ENCODE measurements at regions not wholly inside any gene's neighbourhood (a gene's known extent, or its start where the extent isn't known, plus 50 kb on each side); places are given as distances from the start of the nearest gene placed in this dataset.

DNA sequence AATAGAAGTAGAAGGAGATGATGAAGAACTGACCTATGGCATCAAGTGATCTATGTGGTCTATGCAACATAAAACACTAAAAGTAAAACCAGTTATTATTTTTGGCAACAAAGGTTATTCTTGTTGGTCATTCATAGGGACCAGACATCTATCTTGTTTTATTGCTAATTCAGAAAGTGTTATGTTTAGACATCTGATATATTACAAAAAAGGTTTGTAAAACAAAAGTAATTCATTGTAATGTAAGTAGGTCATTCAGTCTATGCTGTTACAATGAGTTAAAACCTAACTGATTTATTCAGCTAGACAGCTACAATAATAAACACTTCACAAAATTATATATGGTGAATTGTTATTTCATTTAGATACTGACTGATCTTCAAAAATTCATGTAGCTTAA lies 461.9 kb downstream of the PCDH17 start:
- Histone ChIP-seq H3K36me3 (no peaks in the 10 kb centered on the region), H3K4me1 (no peaks in the 10 kb centered on the region), H3K4me3 (no peak overlapping the region), H3K27me3 (no peaks in the 10 kb centered on the region), H3K9me3 (no peaks in the 10 kb centered on the region), H3K27ac (no peak overlapping the region)
- ATAC-seq, result no peak
- TF ChIP-seq, protein P1, sequence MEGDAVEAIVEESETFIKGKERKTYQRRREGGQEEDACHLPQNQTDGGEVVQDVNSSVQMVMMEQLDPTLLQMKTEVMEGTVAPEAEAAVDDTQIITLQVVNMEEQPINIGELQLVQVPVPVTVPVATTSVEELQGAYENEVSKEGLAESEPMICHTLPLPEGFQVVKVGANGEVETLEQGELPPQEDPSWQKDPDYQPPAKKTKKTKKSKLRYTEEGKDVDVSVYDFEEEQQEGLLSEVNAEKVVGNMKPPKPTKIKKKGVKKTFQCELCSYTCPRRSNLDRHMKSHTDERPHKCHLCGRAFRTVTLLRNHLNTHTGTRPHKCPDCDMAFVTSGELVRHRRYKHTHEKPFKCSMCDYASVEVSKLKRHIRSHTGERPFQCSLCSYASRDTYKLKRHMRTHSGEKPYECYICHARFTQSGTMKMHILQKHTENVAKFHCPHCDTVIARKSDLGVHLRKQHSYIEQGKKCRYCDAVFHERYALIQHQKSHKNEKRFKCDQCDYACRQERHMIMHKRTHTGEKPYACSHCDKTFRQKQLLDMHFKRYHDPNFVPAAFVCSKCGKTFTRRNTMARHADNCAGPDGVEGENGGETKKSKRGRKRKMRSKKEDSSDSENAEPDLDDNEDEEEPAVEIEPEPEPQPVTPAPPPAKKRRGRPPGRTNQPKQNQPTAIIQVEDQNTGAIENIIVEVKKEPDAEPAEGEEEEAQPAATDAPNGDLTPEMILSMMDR (IDR thresholded peaks at IDR 0.05), result no peak
- TF ChIP-seq POLR2A (IDR thresholded peaks at IDR 0.05) (no peak), EP300 (IDR thresholded peaks at IDR 0.05) (no peak), POLR2AphosphoS5 (IDR thresholded peaks at IDR 0.05) (no peak)

DNA sequence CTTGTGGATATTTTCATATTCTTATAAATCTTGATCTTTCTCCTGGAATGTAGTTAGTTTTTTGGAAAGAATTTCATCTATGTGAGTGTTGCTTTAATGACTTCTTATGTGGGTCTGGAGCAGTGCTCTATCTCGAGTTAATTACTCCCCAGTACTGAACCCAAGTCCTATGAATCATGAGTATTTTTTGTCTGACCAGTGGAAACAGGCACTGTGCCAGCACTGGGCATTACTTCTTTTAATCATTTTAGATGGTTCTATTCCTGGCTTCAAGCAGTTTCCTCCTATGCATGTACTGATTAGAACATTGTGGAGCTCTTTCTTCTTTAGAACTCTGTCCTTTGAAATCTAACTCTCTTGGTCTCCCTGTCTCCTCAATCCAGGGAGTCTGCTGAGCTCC lies 466.3 kb downstream of the PCDH17 start:
- Histone ChIP-seq H3K9me3 (no peaks in the 10 kb centered on the region), H3K27ac (no peak overlapping the region), H3K4me1 (no peaks in the 10 kb centered on the region), H3K27me3 (no peaks in the 10 kb centered on the region), H3K36me3 (no peaks in the 10 kb centered on the region), H3K4me3 (no peak overlapping the region)
- no peak for ATAC-seq
- TF ChIP-seq EP300 (IDR thresholded peaks at IDR 0.05), result no peak
- no peak for TF ChIP-seq POLR2A (IDR thresholded peaks at IDR 0.05)
- TF ChIP-seq, protein P1 (IDR thresholded peaks at IDR 0.05), result no peak
- TF ChIP-seq POLR2AphosphoS5 (IDR thresholded peaks at IDR 0.05), result no peak
- WGBS, 2 donors (ENCODE audit: low coverage in 1 of 2), result 10 to 50% methylated on average over 1 of the region's 1 CpG

DNA sequence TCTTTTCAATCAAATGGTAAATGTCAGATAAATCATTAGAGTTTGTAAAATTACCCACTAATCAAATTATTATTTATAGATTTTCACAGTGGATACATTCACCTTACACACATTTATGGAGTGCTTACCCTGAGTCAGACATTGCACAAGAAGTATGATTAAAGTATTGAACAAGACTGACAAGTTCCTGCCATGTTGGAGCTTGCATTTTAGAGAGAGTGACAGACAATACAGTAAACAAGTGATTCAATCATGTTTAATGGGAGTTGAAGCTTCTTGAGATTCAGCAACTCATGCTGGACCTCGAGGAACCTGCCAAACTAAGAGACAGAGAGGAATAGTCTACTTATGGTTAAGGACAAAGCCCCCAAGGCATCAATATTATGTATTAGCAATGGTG lies 487.8 kb downstream of the PCDH17 start:
- WGBS, 2 donors (ENCODE audit: low coverage in 1 of 2), result 30 to 40% methylated on average over 1 of the region's 1 CpG
- ATAC-seq, result no peak
- TF ChIP-seq EP300 (IDR thresholded peaks at IDR 0.05) (no peak), POLR2A (IDR thresholded peaks at IDR 0.05) (no peak), POLR2AphosphoS5 (IDR thresholded peaks at IDR 0.05) (no peak)
- TF ChIP-seq, protein P1 (IDR thresholded peaks at IDR 0.05), result no peak
- no peaks in the 10 kb centered on the region for H3K9me3 ChIP-seq
- H3K4me1 ChIP-seq, result no peaks in the 10 kb centered on the region
- no peak overlapping the region for H3K27ac ChIP-seq
- no peaks in the 10 kb centered on the region for H3K27me3 ChIP-seq
- no peak overlapping the region for H3K4me3 ChIP-seq
- H3K36me3 ChIP-seq, result no peaks in the 10 kb centered on the region

DNA sequence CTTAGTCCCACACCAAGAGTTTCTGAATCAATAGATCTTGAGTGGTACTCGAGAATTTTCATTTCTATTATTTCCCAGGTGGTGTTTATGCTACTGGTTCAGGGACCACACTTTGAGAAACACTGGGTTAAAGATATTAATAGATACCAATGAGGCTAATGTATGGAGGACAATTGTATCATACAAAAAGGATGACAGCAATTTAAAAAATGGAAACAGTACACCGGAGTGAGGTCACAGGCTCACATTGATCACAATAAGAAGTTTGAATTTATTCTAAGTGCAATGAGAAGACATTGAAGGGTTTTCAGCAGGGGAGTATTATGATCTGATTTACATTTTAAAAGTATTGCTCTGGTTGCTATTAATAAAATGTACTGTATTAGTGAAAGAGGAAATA lies 488.3 kb downstream of the PCDH17 start:
- TF ChIP-seq, protein P1 (IDR thresholded peaks at IDR 0.05), result no peak
- no peak for TF ChIP-seq EP300 (IDR thresholded peaks at IDR 0.05)
- no peak for TF ChIP-seq POLR2AphosphoS5 (IDR thresholded peaks at IDR 0.05)
- no peak for TF ChIP-seq POLR2A (IDR thresholded peaks at IDR 0.05)
- H3K4me1 ChIP-seq, result no peaks in the 10 kb centered on the region
- ATAC-seq, result no peak
- H3K4me3 ChIP-seq, result no peak overlapping the region
- H3K36me3 ChIP-seq, result no peaks in the 10 kb centered on the region
- 68 to 76% methylated on average over 2 of the region's 2 CpGs for WGBS, 2 donors (ENCODE audit: low coverage in 1 of 2)
- no peaks in the 10 kb centered on the region for H3K27me3 ChIP-seq
- no peak overlapping the region for H3K27ac ChIP-seq
- no peaks in the 10 kb centered on the region for H3K9me3 ChIP-seq

DNA sequence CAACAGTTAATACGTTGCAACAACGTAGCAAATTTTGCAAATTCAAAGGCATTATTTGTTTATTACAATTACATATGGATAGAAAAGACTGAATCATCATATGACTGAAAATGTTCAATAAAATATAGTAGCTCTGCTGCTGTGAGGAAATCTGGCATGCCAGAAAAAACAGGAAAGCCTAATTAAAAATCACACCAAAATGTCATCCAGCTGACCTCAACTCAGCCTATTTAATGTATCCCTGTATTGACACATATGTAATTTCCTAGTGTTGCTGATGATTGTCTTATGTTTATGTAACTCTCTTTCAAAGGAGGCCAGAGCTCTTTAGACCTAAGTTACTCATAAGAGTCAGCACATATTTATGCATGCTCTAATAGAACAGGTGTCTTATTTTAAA lies 495.0 kb downstream of the PCDH17 start:
- 13 to 85% methylated on average over 2 of the region's 2 CpGs for WGBS, 2 donors (ENCODE audit: low coverage in 1 of 2)
- Histone ChIP-seq H3K4me3 (no peak overlapping the region), H3K27ac (no peak overlapping the region), H3K9me3 (peaks cover 0 to 14% (median 0%) of the 10 kb centered on the region in 3 donors), H3K4me1 (no peaks in the 10 kb centered on the region), H3K27me3 (no peaks in the 10 kb centered on the region), H3K36me3 (no peaks in the 10 kb centered on the region)
- no peak for TF ChIP-seq POLR2A (IDR thresholded peaks at IDR 0.05)
- TF ChIP-seq EP300 (IDR thresholded peaks at IDR 0.05), result no peak
- TF ChIP-seq POLR2AphosphoS5 (IDR thresholded peaks at IDR 0.05), result no peak
- TF ChIP-seq, protein P1 (IDR thresholded peaks at IDR 0.05), result no peak
- no peak for ATAC-seq

Measured in gastroesophageal sphincter (tissue), 4 donors.